Fibroblast of mammary gland (primary cell): ENCODE measurements at regions not wholly inside any gene's neighbourhood (a gene's known extent, or its start where the extent isn't known, plus 50 kb on each side); places are given as distances from the start of the nearest gene placed in this dataset.

Experiments used
- DNase-seq: peaks from one replicate; pipeline ENCODE4 v3.0.0-alpha.2; 2010; ENCODE audit warnings: low read depth
- H3K4me3 ChIP-seq: 2 replicates; pipeline ENCODE4 v1.5.1; 2011; ENCODE audit warnings: low read depth, mild to moderate bottlenecking, low read length, moderate library complexity; ENCODE audit not compliant: control insufficient read depth
- CTCF ChIP-seq: conservative IDR thresholded peaks from 2 replicates; pipeline ENCODE4 v1.5.1; 2011; ENCODE audit warnings: low read depth, low read length, inconsistent platforms; ENCODE audit not compliant: control insufficient read depth, insufficient read depth

DNA sequence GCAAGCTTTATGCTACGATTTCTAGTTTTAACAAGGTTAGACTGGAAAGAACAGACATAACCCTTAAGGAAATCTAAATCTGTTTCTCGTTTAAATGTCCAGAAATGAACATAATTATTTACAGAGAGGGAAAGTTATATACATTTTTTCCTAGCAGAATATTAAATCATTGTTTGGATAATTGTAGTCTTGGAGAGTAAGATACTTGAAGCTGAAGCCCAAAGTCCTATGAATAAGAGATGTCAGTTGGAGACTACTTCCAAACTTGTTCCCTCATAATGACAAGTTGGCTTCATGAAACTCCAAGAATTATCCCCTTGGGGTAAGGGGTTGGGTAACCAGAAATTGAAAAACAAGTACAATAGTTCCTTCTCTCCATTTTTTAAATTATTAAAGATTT lies 911.1 kb upstream of the MAN1A1 start:
- no peak for DNase-seq
- TF ChIP-seq CTCF, result no peak
- no peak overlapping the region for H3K4me3 ChIP-seq

GRCh38 chr6:120254651-120255050 lies 905.1 kb upstream of the MAN1A1 start:
- no peak for DNase-seq

DNA sequence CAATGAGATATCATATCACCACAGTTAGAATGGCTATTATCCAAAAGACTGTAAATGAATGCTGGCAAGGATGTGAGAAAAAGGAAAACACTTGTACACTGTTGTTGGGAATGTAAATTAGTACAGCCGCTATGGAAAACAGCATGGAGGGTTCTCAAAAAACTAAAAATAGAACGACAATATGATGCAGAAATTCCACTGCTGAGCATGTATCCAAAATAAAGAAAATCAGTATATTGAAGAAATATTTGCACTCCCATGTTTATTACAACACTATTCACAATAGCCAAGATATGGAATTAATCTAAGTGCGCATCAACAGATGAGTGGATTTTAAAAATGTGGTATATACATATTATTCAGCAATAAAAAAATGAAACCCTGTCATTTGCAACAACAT lies 898.9 kb upstream of the MAN1A1 start:
- no peak for TF ChIP-seq CTCF
- no peak for DNase-seq

More at GRCh38 chr6:120254651-120255050, 905.1 kb upstream of the MAN1A1 start:
- no peak for TF ChIP-seq CTCF
- H3K4me3 ChIP-seq, result no peak overlapping the region

DNA sequence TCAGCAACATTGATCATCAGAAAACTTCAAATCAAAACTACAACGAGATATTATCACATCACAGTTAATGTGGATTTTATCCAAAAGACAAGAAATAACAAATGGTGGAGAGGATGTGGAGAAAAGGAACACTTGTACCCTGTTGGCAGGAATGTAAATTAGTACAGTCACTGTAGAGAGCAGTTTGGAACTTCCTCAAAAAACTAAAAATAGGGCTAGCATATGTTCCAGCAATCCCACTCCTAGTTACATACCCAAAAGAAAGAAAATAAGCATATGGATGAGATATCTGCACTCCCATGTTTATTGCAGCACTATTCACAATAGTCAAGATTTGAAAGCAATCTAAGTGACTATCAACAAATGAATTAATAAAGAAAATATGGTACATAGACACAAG lies 887.7 kb upstream of the MAN1A1 start:
- no peak for TF ChIP-seq CTCF
- no peak for DNase-seq
- H3K4me3 ChIP-seq, result no peak overlapping the region

More for the DNA sequence above, 898.9 kb upstream of the MAN1A1 start:
- H3K4me3 ChIP-seq, result no peak overlapping the region

GRCh38 chr6:120230008-120230407 lies 880.4 kb upstream of the MAN1A1 start:
- TF ChIP-seq CTCF, result no peak

GRCh38 chr6:120228297-120228696 lies 878.7 kb upstream of the MAN1A1 start:
- no peak overlapping the region for H3K4me3 ChIP-seq
- no peak for TF ChIP-seq CTCF
- no peak for DNase-seq

More at GRCh38 chr6:120230008-120230407, 880.4 kb upstream of the MAN1A1 start:
- H3K4me3 ChIP-seq, result no peak overlapping the region
- no peak for DNase-seq

GRCh38 chr6:120219339-120219738 lies 869.8 kb upstream of the MAN1A1 start:
- TF ChIP-seq CTCF, result no peak
- H3K4me3 ChIP-seq, result no peak overlapping the region
- DNase-seq, result no peak
